GM18508 (cell line): ENCODE measurements at regions not wholly inside any gene's neighbourhood (a gene's known extent, or its start where the extent isn't known, plus 50 kb on each side); places are given as distances from the start of the nearest gene placed in this dataset.

Source experiments
- ATAC-seq: cut with Tn5 transposase; IDR thresholded peaks from one replicate; pipeline ENCODE4 v1.9.1; 2021; ENCODE audit warnings: moderate number of reproducible peaks; ENCODE audit not compliant: insufficient read depth, unreplicated experiment

DNA sequence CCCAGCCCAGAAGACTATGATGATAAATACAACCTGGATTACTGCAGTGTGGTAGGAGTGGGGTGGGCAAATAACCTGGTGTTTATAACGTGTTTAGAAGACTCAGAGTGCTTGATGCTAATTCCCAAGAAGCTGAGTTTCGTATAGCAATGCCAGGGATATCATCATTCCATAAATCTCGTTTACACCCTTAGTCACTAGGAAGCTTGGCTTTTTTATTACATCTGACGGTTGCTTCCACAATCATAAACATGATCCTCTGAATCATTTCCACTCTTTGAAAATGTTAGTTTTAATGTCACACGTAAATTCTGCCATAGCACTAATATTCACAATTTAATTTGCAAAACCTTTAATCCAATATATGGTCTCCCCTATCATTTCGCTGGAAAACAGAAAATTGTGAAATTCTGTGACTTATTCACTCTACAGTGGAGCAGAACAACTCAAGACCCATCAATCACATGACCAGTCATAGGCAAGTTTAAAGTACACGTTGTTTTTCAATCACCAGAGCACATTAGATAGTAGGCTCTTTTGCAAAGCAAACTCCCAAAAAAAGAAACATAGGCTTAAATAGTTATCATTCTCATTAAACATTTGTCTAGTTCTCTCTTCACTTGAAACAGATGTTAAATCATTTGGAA lies 321.0 kb downstream of the LTN1 start:
- ATAC-seq, result no peak

DNA sequence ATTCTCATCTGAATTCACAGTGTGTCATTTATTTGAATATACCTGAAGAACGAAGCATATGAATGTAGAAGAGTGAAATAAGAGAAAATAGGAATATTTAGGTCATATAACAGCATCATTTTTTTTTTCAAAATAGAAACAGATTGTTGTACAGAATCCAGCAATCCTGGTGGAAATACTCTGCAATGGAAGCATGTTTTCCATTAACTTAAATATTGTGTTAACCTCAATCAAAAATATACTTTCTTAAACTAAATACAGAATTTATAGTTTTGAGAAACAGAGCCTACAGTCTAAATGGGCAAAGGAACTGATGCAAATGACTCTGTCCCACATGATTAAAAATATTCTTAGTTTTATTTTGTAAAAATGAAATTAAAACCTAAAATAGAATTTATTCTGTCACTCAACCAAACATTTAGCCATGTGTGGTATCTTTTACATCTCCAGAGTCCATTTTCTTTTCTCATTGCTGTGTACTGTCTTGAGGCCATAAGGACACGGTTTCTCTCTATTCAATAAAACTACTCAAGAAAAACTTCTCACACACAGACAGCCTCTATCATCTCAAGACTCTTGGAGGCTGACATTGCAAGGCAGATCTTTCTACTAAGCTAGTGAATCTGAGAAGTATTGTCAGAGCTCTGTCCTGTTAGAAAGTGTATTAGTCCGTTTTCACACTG lies 322.6 kb downstream of the LTN1 start:
- ATAC-seq, result no peak

DNA sequence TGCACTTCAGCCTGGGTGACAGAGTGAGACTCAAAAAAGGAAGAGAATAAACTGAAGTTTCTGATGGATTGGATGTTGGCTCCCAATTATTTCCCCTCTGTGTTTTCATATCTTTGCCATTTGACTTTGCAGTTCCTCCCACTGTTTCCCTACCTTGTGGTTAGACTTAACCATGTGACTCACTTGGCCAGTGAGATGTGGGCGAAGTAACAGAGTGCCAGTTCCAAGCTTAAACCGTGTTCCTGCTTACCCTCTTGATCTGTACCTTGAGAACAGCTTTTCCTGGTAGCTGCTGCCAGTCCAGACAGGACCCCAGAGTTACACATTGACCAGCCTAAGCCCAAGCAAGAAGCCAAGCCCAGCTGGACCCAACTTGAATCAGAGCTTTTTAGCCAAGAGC lies 323.4 kb downstream of the LTN1 start:
- no peak for ATAC-seq

DNA sequence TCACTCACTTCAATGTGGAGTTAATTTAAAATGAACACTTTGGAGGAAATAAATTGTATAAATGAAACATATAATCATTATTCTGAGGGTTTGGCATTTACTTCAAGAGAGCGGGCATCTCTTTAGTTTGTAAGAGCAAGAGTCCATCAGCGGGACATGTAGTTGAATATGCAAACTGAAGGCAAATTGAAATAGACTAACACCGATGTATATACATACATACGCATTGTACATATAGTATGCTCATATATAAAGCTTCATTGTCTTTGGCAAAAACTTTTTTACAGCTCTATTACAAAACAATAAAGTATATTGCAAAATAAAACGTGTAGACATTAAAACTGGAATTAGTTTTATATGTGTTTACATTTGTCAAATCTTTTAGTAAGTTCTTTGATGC lies 328.9 kb downstream of the LTN1 start:
- ATAC-seq, result no peak

DNA sequence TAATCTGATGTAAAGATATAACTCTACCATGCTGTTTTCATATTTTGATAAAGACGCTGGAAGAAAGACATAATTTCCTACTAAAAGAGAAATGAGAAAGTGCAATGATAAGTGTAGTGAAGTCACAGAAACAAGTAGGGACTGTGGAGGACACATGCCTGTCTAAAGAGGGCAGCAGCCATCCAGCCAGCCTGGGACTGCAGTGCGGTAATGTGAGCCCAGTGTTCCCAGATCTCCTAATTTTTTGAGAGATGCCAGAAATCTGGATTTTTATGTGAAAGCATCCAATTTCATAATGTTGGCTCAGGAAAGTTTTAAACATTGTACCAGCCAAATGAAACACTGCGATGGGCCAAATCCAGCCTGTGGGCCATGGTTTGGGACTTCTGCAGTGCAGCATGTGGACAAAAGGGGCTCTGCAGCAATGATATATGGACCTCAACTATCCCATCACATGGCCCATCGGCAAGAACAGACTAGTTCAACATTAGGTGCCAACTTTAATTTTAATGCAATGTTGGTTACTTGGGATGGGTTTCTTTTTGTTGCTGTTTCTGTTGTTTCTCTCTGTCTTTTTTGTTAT lies 329.5 kb downstream of the LTN1 start:
- ATAC-seq, result no peak

DNA sequence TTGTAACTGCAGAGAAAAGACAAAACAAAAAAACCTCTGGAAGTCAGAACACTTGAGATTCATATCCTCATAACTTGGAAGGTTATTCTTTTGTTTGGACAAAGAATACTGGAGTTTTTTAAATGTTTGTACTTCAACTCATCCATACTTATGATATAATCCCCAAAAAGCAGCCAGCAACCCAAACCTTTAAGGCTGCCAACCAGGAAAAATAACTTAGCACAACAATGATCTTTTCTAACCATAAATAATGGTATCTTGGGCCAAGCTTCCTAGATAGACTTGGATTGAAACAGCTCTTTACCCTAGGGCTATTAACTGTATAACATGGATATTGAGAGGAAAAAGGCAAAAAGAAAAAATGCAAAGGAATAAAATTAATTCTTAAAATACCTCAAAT lies 335.1 kb downstream of the LTN1 start:
- no peak for ATAC-seq

DNA sequence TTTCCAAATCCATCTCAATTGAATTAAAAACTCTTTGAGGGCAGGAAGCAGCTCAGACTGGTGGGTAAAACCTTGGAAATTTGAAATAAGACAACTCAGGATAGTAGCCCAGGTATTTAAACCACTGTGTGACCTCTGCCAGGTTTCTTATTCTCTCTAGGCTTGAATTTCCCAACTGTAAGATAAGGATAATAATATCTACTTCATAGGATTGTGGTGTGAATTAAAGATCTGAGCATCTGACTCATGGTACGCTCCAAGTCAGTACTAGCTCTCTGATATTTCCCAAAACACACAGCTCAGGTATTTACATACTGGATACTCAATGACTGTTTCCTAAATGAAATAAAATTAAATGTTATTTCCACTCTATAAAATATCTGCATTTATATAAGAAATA lies 337.2 kb downstream of the LTN1 start:
- no peak for ATAC-seq

DNA sequence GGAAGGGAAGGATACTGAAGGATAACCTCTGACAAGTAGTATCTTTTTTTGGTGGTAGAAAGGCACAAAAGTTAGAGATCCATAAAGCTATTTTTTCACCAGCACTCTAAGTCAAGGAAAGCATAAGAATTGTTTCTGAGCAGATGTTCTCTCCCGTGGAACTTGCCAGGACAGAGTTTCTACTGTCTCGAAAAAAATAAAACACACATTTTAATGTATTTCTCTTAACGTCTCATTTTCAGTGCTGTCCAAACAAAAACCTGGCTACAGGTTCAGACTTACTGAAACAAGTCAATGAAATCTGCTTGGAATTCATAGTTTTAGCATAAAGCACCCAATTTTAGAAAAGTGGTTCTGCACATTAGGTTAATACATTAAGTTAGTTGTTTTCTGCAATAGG lies 338.3 kb downstream of the LTN1 start:
- ATAC-seq, result no peak

DNA sequence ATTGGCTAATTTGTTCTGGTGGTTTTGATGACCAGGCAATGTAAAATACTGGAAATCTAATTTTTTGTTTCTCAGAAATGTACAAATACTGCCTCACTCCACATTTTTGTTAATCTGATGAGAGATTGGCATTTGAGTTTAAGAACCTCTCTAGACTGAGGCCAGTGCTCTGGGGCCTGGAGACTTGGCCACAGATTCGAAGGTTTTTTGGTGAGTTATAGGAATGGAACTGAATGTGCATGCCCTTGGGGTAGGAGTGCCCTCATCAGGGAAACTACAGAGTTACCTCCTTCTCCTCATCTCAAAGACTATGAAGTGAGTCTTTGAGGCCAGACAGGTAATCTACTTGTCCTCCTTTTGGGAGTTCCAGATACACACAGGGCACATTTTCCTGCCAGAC lies 347.9 kb downstream of the LTN1 start:
- no peak for ATAC-seq

DNA sequence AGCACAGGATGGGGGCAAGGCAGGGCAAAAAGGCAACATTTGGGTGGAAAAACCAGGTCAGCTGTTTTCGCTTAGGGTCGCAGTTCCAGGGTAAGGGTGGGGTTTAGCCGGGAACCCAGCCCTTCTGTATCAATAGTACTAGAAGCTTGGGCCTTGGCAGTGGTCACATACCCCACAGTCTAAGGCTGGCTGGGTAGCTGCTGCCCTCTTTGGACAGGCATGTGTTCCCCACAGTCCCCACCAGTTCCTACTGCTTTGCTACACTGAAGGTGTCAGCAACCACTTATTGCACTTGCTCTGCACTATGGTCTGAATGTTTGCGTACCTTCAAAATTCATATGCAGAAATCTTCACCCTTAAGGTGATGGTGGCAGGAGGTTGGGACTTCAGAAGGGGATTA lies 349.8 kb downstream of the LTN1 start:
- no peak for ATAC-seq

DNA sequence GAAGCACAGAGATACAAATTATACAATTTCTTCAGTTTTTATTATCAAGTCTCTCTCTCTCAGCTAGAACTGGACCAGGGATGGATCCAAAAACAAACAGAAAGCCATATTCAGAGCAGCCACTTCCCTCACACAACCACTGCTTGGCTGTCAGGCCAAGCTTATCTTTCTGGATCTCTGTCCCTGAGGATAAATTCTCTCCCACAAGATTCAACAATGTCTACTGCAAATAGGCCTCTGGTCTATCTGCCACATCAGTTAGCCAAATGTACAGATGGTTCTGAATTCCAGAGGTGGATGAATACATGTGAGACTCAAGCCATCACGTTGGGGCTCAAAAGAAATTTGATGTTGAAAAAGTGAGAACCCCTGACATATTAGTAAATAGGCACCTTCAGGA lies 350.9 kb downstream of the LTN1 start:
- no peak for ATAC-seq

DNA sequence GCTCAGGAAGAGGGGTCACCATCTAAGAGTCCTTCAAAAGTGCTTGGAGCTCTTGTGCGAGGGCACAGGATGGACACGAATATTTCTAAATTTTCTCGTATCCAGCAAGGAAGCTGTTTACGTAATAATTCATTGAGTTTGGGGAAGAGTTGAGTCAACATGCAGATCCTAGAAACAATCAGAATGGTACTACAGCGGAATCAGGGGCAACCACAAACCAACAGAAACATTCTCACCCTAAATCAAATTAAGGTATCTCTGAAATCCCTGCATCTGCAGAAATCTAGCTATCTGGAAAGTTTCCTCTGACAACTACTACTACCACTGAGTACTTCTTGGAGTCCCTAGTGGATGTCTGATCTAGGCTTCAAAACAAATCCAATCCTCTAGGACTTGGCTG lies 352.4 kb downstream of the LTN1 start:
- ATAC-seq, result no peak

DNA sequence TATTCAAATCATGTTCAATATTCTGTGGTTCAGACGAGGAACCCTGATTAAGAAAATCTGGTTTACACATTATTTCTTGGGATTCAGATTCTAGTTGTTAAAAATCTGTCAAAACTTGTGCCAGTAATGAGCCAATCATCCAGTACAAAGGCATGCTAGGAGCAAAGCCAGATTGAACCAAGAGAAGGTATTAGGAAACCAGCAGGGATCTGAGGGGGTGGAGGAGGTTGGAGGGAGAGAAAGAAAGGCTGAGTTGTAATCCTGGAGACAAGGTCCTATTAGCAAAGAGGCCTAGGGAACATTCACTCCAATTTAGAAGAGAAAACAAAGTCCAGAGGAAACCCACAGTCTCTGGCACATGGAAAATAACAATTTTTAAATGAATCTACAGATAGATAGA lies 352.9 kb downstream of the LTN1 start:
- ATAC-seq, result no peak

DNA sequence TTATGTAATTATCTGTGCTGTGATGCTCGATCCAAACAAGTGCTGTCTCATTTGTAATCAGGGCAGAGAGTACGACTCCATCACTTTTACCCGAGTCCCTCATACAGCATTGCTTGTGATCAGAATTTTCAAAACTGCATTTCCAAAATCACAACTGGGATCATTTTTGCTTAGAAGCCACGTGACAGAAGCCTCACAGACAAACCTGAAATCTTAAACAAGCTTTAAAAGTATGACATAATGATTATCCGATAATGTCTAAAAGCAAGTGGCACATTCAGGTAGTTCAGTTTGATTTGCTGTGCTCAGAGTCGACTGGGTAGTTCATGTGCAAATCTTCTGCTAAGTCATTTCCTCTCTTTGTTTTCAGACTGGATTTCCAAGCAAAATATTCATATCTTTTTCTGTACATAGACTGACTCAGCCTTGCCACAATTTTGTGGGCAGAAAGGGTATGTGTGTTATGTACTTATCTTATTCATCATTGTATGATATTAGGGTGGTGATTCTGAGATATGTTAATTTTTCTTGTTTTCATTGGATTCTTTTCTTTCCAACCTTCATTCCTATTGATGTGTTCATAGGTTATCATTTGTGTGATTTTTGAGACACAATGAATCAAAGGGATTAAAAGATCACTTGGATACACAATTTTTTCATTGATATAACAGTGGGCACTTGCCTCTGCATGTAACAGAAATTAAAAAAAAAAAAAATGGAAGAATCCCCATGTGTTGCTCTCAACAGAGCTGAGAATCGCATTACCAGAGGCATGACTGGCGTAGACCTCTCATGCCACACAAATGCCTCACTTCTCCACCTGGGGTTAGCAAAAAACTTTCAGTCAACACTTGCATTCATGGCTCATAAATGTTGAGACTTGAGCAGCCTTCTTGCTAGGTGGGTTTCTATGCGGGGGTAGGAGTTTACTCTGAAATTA lies 355.7 kb downstream of the LTN1 start:
- ATAC-seq, result no peak

DNA sequence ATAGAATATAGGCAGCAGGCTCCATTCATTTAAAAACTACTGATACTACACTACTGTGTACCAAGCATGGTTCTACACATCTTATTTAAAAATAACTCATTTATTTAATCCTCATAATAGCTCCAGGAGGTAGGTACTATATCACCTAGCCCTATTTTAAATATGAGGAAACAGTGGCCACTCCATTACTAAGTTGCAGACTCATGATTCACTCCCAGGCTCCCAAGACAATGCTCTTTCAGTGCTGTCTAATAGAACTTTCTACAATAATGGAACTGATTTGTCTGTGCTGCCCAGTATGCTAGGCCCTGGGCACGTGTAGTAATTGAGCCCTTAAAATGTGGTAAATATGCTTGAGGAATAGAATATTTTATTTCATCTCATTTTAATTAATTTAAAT lies 357.1 kb downstream of the LTN1 start:
- no peak for ATAC-seq

DNA sequence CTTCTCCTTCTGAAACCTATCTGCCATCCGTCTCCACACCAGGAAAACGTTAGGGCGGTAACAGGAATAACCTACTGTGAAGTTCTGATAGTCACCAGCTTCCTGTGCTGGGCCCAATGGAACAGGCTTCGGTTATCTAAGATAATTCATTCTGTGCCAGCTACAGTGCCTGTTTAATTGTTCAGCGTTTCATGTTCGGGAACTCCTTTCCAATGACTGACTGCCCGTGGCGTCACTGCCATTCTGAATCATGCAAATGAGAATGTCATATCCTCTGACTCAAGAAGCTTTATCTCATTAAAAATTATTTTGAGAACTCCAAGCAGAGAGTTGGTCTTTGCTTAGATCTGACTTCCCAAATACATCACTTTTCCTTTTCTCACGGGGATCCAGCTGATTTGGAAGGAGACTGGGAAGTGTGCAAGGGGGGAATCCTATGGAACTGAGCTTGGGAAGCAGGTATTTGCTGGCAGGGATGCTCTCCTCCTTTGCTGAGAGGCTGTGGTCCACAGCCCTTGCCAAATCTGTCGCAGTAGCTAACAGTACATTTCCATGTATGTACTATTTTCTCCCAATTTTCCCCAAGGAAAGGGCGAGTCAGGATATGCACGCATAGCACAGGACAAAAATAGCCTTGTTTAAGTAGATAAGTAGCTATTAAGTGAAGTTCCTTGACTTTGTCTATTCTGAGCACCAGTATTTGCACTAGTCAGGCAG lies 358.7 kb downstream of the LTN1 start:
- no peak for ATAC-seq

DNA sequence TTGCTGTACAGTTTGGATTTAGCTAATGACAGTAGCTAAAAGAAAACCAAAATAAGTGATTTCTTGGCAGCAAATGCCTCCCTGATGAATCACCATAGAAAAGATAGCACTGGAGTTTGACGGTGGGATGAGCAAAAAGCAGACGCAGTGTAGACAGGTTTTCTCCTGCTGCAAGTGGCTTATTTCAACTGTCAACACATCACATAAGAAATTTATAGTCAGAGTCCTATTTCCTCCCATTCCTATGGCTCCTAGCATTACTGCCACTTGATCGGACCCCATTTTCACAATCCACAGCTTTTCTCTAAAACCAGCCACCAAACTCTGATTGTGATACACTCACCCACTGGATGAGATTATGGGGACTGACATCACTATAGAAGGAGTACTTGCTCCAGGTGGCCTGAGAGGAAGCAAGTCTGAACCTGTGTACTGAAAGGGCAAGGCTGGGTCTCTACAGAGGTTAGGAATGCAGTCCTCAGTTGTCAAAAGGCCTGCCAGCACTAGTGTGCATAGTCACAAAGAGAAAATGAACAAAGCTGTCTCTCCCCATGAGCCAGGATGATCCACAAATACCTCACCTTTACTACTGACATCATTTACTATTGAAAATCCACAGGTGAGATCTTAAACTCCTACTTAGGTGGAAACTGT lies 359.8 kb downstream of the LTN1 start:
- no peak for ATAC-seq

DNA sequence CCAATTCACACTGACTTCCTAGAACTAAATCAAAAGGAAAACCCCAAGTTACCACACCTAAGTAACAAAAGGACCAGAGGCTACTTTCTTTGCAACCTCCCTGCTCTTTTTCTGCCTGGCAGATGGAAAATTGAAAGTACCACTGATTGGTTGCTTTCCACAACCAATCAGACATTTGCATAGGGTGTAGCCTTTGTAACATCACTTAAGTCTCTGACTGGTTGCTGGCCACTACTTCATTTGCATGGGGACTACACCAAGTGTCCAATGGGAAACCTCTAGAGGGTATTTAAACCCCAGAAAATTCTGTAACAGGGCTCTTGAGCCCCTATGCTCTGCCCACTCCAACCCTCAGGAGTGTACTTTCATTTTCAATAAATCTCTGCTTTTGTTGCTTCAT lies 365.0 kb downstream of the LTN1 start:
- ATAC-seq, result no peak

DNA sequence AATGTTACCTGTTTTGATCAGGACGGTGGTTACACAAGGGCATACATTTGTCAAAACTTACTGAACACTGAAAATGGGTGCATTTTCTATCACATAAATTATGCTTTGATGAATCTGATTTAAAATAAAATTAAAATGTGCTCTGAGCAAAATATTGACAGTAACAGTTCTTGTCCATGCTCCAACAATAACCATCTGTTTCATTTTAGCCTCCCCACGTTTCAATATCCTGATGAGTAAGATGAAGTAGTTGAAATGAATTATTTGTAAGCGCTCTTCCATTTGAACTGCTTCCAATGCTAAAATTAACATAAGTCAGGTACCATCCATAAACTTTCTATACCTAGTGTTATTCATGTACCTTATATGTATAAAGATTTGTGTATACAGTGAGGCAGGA lies 365.4 kb downstream of the LTN1 start:
- no peak for ATAC-seq

DNA sequence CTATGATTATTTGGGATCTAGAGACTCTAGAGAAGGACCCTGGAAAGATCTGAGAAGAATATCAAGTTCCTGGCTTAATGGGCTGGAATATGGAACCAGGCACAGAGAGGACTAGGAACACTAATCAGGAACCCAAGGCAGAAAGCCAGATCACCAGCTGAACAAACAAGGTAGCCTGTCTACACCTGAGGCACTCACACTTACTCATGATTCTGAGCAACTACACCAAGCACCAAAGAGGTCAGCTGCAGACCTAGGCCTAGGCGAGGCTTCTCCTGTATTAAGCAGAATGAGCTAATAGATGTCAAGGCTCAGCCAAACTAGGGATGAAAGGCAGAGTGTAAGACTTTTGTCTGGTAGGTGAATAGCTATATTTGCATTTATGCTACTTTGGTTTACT lies 368.1 kb downstream of the LTN1 start:
- ATAC-seq, result no peak
